Mucosa of rectum (tissue), 2 donors: ENCODE measurements at regions not wholly inside any gene's neighbourhood (a gene's known extent, or its start where the extent isn't known, plus 50 kb on each side); places are given as distances from the start of the nearest gene placed in this dataset.

Source experiments
- H3K27ac ChIP-seq, 2 donors: one replicate each; pipeline ENCODE4 v1.7.0; 2013; ENCODE audit warnings: inconsistent platforms in 2 of 2, low read depth in 2 of 2, low read length in 2 of 2
- H3K27me3 ChIP-seq, 2 donors: one replicate each; pipeline ENCODE4 v1.7.0; 2013; ENCODE audit warnings: low read length in 2 of 2; ENCODE audit not compliant: control insufficient read depth in 2 of 2, insufficient read depth in 2 of 2
- H3K36me3 ChIP-seq, 2 donors: one replicate each; pipeline ENCODE4 v1.7.0; 2013; ENCODE audit warnings: low read length in 2 of 2; ENCODE audit not compliant: control insufficient read depth in 2 of 2, insufficient read depth in 2 of 2
- H3K4me1 ChIP-seq, 2 donors: one replicate each; pipeline ENCODE4 v1.7.0; 2013; ENCODE audit warnings: low read length in 2 of 2, mild to moderate bottlenecking in 1 of 2; ENCODE audit not compliant: control insufficient read depth in 2 of 2, insufficient read depth in 2 of 2
- H3K4me3 ChIP-seq, 2 donors: one replicate each; pipeline ENCODE4 v1.7.0; 2013; ENCODE audit warnings: low read length in 2 of 2
- H3K9ac ChIP-seq, 2 donors: one replicate each; pipeline ENCODE4 v1.7.0; 2013; ENCODE audit warnings: low read length in 2 of 2, low read depth in 1 of 2, mild to moderate bottlenecking in 1 of 2
- H3K9me3 ChIP-seq, 2 donors: one replicate each; pipeline ENCODE4 v1.7.0; 2013; ENCODE audit warnings: low read length in 2 of 2; ENCODE audit not compliant: control insufficient read depth in 2 of 2
- donor health status: healthy.
- donor health status: Normal muscosa, but diverticular disease.

- no peaks in the 10 kb centered on the region for H3K36me3 ChIP-seq
- no peaks in the 10 kb centered on the region for H3K4me1 ChIP-seq
- no peak overlapping the region for H3K4me3 ChIP-seq
- H3K9ac ChIP-seq = no peak overlapping the region
- H3K9me3 ChIP-seq = no peaks in the 10 kb centered on the region
- no peak overlapping the region for H3K27ac ChIP-seq
- no peaks in the 10 kb centered on the region for H3K27me3 ChIP-seq
These were observed 1005.7 kb downstream of the DTWD2 start for GRCh38 chr5:117982691-117983090.

DNA sequence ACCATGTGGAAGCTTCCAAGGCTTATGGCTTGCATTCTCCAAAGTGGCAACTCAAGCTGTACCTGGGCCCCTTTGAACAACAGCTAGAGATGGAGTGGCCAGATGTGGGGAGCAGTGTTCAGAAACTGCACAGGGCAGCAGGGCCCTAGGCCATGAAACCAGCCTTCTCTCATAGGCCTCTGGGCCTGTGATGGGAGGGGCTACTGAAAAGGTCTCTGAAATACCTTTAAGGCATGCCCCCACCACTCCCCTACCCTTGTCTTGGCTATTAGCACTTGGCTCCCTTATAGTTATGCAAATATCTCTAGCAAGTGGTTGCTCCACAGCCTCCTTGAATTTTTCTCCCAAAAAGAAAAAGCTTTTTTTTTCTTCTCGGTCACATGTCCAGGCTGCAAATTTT is 1014.6 kb downstream of the DTWD2 start:
- no peaks in the 10 kb centered on the region for H3K36me3 ChIP-seq
- no peaks in the 10 kb centered on the region for H3K9me3 ChIP-seq
- H3K27me3 ChIP-seq = no peaks in the 10 kb centered on the region
- H3K4me3 ChIP-seq = no peak overlapping the region
- no peaks in the 10 kb centered on the region for H3K4me1 ChIP-seq
- no peak overlapping the region for H3K27ac ChIP-seq
- H3K9ac ChIP-seq = no peak overlapping the region

- Histone ChIP-seq H3K27ac (no peak overlapping the region), H3K27me3 (no peaks in the 10 kb centered on the region), H3K36me3 (no peaks in the 10 kb centered on the region), H3K9ac (no peak overlapping the region), H3K4me3 (no peak overlapping the region), H3K9me3 (no peaks in the 10 kb centered on the region), H3K4me1 (no peaks in the 10 kb centered on the region)
These were observed 1032.5 kb downstream of the DTWD2 start for GRCh38 chr5:117955831-117956230.

DNA sequence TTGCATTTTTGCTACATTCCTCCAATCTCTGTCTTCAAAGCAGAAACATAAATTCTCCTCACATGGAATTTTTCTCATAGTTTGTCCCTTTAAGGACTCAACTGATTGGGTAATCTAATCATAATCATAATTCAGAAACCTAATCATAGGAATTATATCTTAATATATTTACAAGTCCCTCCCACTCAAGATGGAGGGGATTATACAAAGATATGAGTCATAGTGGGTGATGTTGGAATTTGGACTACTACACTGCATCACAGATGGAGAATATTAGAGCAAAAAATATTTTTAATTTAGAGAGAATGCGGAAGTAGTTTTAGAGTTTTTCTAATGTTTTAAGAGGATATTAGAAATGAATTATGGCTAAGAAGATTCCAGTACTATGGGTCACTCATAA is 1034.0 kb downstream of the DTWD2 start:
- H3K36me3 ChIP-seq = no peaks in the 10 kb centered on the region
- H3K9me3 ChIP-seq = no peaks in the 10 kb centered on the region
- no peak overlapping the region for H3K4me3 ChIP-seq

DNA sequence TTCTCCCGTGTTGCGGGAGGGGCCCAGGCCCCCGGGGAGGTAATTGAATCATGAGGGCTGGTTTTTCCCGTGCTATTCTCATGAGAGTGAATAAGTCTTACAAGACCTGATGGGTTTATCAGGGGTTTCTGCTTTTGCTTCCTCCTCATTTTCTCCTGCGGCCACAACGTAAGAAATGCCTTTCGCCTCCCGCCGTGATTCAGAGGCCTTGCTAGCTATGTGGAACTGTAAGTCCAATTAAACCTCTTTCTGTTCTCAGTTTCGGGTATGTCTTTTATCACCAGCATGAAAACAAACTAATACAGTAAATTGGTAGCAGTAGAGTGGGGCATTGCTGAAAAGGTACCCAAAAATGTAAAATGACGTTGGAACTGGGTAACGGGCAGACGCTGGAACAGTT is 1035.1 kb downstream of the DTWD2 start:
- Histone ChIP-seq H3K27ac (no peak overlapping the region), H3K4me1 (no peaks in the 10 kb centered on the region), H3K36me3 (no peaks in the 10 kb centered on the region), H3K9ac (no peak overlapping the region), H3K4me3 (no peak overlapping the region), H3K9me3 (no peaks in the 10 kb centered on the region), H3K27me3 (no peaks in the 10 kb centered on the region)

More for the DNA sequence above, 1034.0 kb downstream of the DTWD2 start:
- Histone ChIP-seq H3K9ac (no peak overlapping the region), H3K4me1 (no peaks in the 10 kb centered on the region), H3K27me3 (no peaks in the 10 kb centered on the region), H3K27ac (no peak overlapping the region)

- Histone ChIP-seq H3K9me3 (no peaks in the 10 kb centered on the region), H3K27ac (no peak overlapping the region), H3K36me3 (no peaks in the 10 kb centered on the region), H3K27me3 (no peaks in the 10 kb centered on the region), H3K4me3 (no peak overlapping the region), H3K4me1 (no peaks in the 10 kb centered on the region), H3K9ac (no peak overlapping the region)
These were observed 1040.5 kb downstream of the DTWD2 start for GRCh38 chr5:117947836-117948235.

GRCh38 chr5:117947121-117947520 is 1041.2 kb downstream of the DTWD2 start:
- H3K4me3 ChIP-seq = no peak overlapping the region
- no peaks in the 10 kb centered on the region for H3K4me1 ChIP-seq
- H3K27me3 ChIP-seq = no peaks in the 10 kb centered on the region
- no peak overlapping the region for H3K9ac ChIP-seq
- no peaks in the 10 kb centered on the region for H3K36me3 ChIP-seq
- H3K9me3 ChIP-seq = no peaks in the 10 kb centered on the region
- no peak overlapping the region for H3K27ac ChIP-seq

DNA sequence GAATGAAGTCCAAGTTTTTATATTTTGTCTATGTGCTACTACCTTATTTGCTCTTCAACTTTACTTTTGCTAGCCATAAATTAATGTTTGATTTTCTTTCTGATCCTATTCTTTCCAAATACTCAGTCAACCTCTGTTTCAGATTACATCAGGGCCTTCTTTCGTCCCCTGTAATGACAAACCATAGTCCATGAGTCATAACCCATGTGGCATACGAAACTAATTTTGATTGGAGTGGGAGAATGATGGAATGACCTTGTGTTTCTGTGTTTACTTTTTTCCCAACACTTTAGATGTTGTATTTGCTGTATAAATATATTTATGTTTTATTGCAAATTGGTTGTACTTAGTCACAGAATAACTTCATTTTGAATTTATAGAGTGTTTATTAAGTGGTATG is 1043.1 kb downstream of the DTWD2 start:
- Histone ChIP-seq H3K4me3 (no peak overlapping the region), H3K36me3 (no peaks in the 10 kb centered on the region), H3K27me3 (no peaks in the 10 kb centered on the region), H3K9me3 (no peaks in the 10 kb centered on the region), H3K4me1 (no peaks in the 10 kb centered on the region), H3K9ac (no peak overlapping the region), H3K27ac (no peak overlapping the region)

- Histone ChIP-seq H3K4me3 (no peak overlapping the region), H3K36me3 (no peaks in the 10 kb centered on the region), H3K9me3 (no peaks in the 10 kb centered on the region), H3K9ac (no peak overlapping the region), H3K4me1 (no peaks in the 10 kb centered on the region), H3K27ac (no peak overlapping the region), H3K27me3 (no peaks in the 10 kb centered on the region)
These were observed 1044.8 kb downstream of the DTWD2 start for GRCh38 chr5:117943541-117943940.

- Histone ChIP-seq H3K27me3 (no peaks in the 10 kb centered on the region), H3K36me3 (no peaks in the 10 kb centered on the region), H3K27ac (no peak overlapping the region), H3K9me3 (no peaks in the 10 kb centered on the region), H3K9ac (no peak overlapping the region), H3K4me3 (no peak overlapping the region), H3K4me1 (no peaks in the 10 kb centered on the region)
These were observed 1045.4 kb downstream of the DTWD2 start for GRCh38 chr5:117942861-117943519.

- Histone ChIP-seq H3K4me1 (no peaks in the 10 kb centered on the region), H3K9me3 (no peaks in the 10 kb centered on the region), H3K4me3 (no peak overlapping the region), H3K27ac (no peak overlapping the region), H3K36me3 (no peaks in the 10 kb centered on the region), H3K27me3 (no peaks in the 10 kb centered on the region), H3K9ac (no peak overlapping the region)
These were observed 1095.1 kb downstream of the DTWD2 start for GRCh38 chr5:117893211-117893610.
